ENCODE measurements at regions not wholly inside any gene's neighbourhood (a gene's known extent, or its start where the extent isn't known, plus 50 kb on each side); places are given as distances from the start of the nearest gene placed in this dataset.
"Not testable (repeated sequence)": the region's sequence is repeated elsewhere in the genome, so short reads cannot be mapped to it uniquely, and the experiment has no call there.

DNA sequence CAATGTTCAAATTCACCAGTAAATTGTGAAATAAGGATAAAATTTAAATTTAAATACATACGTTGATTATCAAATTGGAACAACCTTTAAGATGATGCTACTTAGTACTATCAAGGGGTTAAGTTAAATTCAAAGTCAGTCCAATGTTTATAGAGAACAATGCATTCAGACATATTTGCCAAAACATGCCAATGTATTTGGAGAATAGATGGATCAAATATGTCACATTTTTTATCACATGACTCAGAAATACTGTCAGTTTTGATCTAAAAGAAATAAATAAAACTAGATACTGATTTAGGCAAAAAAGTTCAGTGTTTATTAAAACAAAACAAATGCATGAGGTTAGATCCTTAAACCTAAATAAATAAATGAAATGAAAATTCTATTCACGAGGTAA is 281.2 kb downstream of the SLITRK5 start:
- no peak for DNase-seq (ENCODE audit: low spot score in 2 of 2)
- Histone ChIP-seq H3K9me3 (no peaks in the 10 kb centered on the region), H3K4me3 (no peak overlapping the region), H3K36me3 (no peaks in the 10 kb centered on the region), H3K27me3 (no peaks in the 10 kb centered on the region), H3K4me1 (no peaks in the 10 kb centered on the region), H3K27ac (no peak overlapping the region)
- TF ChIP-seq, protein P1, sequence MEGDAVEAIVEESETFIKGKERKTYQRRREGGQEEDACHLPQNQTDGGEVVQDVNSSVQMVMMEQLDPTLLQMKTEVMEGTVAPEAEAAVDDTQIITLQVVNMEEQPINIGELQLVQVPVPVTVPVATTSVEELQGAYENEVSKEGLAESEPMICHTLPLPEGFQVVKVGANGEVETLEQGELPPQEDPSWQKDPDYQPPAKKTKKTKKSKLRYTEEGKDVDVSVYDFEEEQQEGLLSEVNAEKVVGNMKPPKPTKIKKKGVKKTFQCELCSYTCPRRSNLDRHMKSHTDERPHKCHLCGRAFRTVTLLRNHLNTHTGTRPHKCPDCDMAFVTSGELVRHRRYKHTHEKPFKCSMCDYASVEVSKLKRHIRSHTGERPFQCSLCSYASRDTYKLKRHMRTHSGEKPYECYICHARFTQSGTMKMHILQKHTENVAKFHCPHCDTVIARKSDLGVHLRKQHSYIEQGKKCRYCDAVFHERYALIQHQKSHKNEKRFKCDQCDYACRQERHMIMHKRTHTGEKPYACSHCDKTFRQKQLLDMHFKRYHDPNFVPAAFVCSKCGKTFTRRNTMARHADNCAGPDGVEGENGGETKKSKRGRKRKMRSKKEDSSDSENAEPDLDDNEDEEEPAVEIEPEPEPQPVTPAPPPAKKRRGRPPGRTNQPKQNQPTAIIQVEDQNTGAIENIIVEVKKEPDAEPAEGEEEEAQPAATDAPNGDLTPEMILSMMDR (IDR thresholded peaks at IDR 0.05) = no peak
- intact Hi-C loops (cut with DNase I) = no loop called here

DNA sequence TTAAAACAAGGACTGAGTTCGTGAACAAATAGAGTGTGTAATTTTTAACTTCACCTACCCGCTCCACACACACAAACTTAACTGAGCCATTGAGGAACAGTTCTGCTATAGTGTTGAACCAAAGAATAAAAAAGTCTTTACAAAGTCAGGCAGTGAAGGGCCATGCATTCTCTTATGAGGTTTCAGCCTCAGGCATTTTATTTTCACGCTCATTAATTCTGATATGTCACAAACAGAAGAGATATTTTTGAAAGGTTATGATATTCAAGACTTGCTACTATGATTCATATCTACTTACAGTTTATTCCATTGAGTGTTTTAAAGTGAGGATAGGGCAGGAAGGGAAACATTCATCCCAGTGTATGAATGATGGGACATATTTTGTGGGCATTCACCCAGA is 282.2 kb downstream of the SLITRK5 start:
- TF ChIP-seq, protein P1 (IDR thresholded peaks at IDR 0.05) = no peak
- H3K36me3 ChIP-seq = no peaks in the 10 kb centered on the region
- H3K27ac ChIP-seq = no peak overlapping the region
- no peak for DNase-seq (ENCODE audit: low spot score in 2 of 2)
- H3K27me3 ChIP-seq = no peaks in the 10 kb centered on the region
- H3K4me1 ChIP-seq = no peaks in the 10 kb centered on the region
- intact Hi-C loops (cut with DNase I) = no loop called here
- no peaks in the 10 kb centered on the region for H3K9me3 ChIP-seq
- H3K4me3 ChIP-seq = no peak overlapping the region

DNA sequence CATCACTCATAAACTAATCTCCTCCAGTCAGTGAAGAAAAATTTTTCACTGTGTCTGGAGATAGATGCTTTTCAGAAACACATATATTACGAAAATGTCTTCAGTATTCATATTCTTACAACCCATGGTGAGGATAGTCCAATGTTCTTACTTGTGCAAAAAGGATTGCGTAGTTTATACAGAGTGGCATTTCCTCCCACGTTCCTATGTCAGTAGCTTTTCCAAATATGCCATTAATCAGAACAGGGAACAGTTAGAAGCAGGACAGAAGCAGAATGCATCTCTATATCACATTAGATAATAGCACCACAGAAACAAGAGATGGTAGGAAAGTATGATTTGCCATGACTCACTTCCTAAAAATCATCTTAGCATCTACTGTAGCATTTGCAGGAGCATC is 282.9 kb downstream of the SLITRK5 start:
- Histone ChIP-seq H3K4me3 (no peak overlapping the region), H3K4me1 (no peaks in the 10 kb centered on the region), H3K27ac (no peak overlapping the region), H3K27me3 (no peaks in the 10 kb centered on the region), H3K36me3 (no peaks in the 10 kb centered on the region), H3K9me3 (no peaks in the 10 kb centered on the region)
- TF ChIP-seq, protein P1 (IDR thresholded peaks at IDR 0.05) = no peak
- no peak for DNase-seq (ENCODE audit: low spot score in 2 of 2)
- intact Hi-C loops (cut with DNase I) = no loop called here

DNA sequence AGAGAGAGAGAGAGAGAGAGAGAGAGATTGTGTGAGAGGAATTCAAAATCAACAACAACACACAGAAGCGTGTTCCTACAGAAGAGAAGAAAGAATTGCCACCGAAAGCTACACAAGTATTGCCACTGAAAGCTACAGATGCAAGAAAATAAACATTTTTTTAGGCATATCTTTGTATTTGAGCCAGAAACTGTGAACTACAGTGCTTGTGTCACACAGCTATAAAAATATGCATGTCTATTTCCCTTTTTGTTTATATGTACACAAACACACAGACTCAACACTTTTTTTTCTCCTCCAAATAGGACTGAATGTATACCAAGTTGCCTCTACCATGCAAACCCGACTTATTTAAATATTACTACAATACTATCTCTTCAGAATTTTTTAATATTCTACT is 290.4 kb downstream of the SLITRK5 start:
- intact Hi-C loops (cut with DNase I) = no loop called here
- Histone ChIP-seq H3K4me3 (no peak overlapping the region), H3K9me3 (no peaks in the 10 kb centered on the region), H3K27ac (no peak overlapping the region), H3K36me3 (no peaks in the 10 kb centered on the region), H3K27me3 (no peaks in the 10 kb centered on the region), H3K4me1 (no peaks in the 10 kb centered on the region)
- DNase-seq (ENCODE audit: low spot score in 2 of 2) = no peak
- TF ChIP-seq, protein P1 (IDR thresholded peaks at IDR 0.05) = no peak

DNA sequence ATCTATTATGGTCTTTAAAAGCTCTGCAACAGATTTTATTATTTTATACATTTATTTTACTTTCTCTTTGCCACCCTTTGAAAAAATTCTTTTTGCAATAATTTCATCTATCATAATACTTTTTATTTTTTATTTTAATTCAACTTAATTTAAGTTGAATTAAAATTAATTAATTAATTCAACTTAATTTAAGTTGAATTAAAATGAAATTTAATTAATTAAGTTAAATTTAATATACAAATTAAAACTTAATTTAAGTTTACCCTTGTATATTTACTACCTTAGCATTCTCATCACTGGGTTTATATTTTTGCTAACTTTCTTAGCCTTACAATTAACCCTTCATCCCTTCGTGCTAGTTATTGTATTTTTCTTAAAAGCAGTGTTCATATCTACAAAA is 301.4 kb downstream of the SLITRK5 start:
- no peak overlapping the region for H3K27ac ChIP-seq
- DNase-seq (ENCODE audit: low spot score in 2 of 2) = no peak
- H3K9me3 ChIP-seq = no peaks in the 10 kb centered on the region
- no peak overlapping the region for H3K4me3 ChIP-seq
- H3K36me3 ChIP-seq = no peaks in the 10 kb centered on the region
- intact Hi-C loops (cut with DNase I) = no loop called here
- no peaks in the 10 kb centered on the region for H3K4me1 ChIP-seq
- TF ChIP-seq, protein P1 (IDR thresholded peaks at IDR 0.05) = no peak
- no peaks in the 10 kb centered on the region for H3K27me3 ChIP-seq

DNA sequence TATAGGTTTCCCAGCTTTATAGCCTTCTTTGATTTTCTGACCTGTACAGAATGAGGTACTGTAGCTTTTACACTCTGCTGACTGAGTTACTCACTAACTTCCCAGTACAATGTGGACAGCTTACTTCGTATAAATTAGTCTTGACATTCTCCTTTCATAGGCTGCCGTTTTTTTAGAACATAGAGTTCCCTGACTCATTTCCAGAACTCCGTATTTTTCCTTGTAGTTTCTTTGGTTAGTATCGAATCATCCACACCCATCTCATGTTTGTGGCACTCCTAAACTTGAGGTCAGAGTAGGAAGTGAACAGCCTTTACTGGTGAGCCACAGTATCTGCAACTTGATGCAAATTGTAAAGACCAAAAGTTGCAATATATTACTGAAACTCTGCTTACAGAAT is 303.9 kb downstream of the SLITRK5 start:
- no peak for DNase-seq (ENCODE audit: low spot score in 2 of 2)
- intact Hi-C loops (cut with DNase I) = no loop called here
- TF ChIP-seq, protein P1 (IDR thresholded peaks at IDR 0.05) = no peak

DNA sequence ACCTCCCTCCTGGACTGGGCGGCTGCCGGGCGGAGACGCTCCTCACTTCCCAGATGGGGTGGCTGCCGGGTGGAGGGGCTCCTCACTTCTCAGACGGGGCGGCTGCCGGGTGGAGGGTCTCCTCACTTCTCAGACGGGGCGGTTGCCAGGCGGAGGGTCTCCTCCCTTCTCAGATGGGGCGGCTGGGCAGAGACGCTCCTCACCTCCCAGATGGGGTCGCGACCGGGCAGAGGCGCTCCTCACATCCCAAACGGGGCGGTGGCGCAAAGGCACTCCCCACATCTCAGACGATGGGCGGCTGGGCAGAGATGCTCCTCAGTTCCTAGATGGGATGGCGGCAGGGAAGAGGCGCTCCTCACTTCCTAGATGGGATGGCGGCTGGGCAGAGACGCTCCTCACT is 305.5 kb downstream of the SLITRK5 start:
- DNase-seq (ENCODE audit: low spot score in 2 of 2); H3K4me1 ChIP-seq; H3K9me3 ChIP-seq; H3K27me3 ChIP-seq; H3K4me3 ChIP-seq; intact Hi-C loops (cut with DNase I); H3K36me3 ChIP-seq; H3K27ac ChIP-seq: not testable (repeated sequence)

More for the DNA sequence above, 303.9 kb downstream of the SLITRK5 start:
- no peaks in the 10 kb centered on the region for H3K27me3 ChIP-seq
- H3K27ac ChIP-seq = no peak overlapping the region
- H3K4me1 ChIP-seq = no peaks in the 10 kb centered on the region
- no peaks in the 10 kb centered on the region for H3K36me3 ChIP-seq
- H3K4me3 ChIP-seq = no peak overlapping the region
- no peaks in the 10 kb centered on the region for H3K9me3 ChIP-seq
